ENCODE measurements at regions not wholly inside any gene's neighbourhood (a gene's known extent, or its start where the extent isn't known, plus 50 kb on each side); places are given as distances from the start of the nearest gene placed in this dataset.

DNA sequence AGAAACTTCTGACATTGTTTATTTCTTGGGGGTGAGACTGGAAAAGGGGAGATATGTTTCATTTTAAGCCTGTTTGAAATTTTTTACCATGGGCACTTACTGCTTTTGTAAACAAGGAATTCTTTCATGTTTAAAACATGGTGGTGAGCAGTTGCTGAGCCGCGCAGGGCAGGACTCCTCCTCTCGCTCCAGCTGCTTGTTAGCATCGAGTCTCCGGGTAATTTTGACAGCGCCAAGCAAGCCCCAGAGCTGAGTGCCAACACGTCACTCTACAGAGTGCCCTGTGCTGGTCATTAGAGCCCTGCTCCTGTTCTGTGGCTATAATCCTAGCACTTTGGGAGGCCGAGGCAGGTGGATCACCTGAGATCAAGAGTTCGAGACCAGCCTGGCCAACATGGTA, 116.5 kb upstream of the MSX2 start:
- TF ChIP-seq, protein P1, sequence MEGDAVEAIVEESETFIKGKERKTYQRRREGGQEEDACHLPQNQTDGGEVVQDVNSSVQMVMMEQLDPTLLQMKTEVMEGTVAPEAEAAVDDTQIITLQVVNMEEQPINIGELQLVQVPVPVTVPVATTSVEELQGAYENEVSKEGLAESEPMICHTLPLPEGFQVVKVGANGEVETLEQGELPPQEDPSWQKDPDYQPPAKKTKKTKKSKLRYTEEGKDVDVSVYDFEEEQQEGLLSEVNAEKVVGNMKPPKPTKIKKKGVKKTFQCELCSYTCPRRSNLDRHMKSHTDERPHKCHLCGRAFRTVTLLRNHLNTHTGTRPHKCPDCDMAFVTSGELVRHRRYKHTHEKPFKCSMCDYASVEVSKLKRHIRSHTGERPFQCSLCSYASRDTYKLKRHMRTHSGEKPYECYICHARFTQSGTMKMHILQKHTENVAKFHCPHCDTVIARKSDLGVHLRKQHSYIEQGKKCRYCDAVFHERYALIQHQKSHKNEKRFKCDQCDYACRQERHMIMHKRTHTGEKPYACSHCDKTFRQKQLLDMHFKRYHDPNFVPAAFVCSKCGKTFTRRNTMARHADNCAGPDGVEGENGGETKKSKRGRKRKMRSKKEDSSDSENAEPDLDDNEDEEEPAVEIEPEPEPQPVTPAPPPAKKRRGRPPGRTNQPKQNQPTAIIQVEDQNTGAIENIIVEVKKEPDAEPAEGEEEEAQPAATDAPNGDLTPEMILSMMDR (conservative IDR thresholded peaks at IDR 0.05): no peak
- Mint-ChIP-seq H3K27ac (ENCODE audit: unreplicated experiment) (no peak overlapping the region), H3K9me3 (peaks cover under 1% of the 10 kb centered on the region), H3K36me3 (ENCODE audit: low read depth) (no peaks in the 10 kb centered on the region), H3K4me3 (no peak overlapping the region), H3K27me3 (ENCODE audit: low read depth) (no peaks in the 10 kb centered on the region), H3K4me1 (peaks cover 3% of the 10 kb centered on the region)
- no peak for DNase-seq (ENCODE audit: low read depth, low spot score)

DNA sequence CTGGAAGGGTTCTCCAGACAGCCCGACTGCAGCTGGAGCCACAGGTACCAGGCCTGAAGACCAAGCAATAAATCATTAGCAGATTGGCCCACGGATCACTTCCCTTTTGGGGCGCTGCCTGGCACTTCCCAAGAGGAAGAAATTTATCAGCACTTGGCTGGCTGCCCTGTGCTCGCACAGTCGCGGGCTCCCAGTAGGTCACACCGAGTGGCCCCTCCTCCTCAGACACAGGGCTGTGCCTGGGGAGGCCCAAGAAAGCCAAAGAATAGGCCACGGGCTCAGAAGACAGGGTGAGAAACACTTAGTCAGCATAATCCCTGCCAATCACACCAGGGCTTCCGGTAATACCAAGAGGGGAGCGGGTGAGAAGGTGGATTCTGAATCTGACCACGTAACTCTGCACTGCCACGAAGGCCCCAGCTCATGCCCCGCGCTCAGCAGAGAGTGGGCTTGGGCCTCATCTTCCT, 115.7 kb upstream of the MSX2 start:
- peaks cover 3% of the 10 kb centered on the region for H3K4me1 Mint-ChIP-seq
- no peak overlapping the region for H3K27ac Mint-ChIP-seq (ENCODE audit: unreplicated experiment)
- no peaks in the 10 kb centered on the region for H3K9me3 Mint-ChIP-seq
- DNase-seq (ENCODE audit: low read depth, low spot score): no peak
- no peaks in the 10 kb centered on the region for H3K36me3 Mint-ChIP-seq (ENCODE audit: low read depth)
- H3K4me3 Mint-ChIP-seq: no peak overlapping the region
- TF ChIP-seq, protein P1 (conservative IDR thresholded peaks at IDR 0.05): no peak
- H3K27me3 Mint-ChIP-seq (ENCODE audit: low read depth): no peaks in the 10 kb centered on the region

DNA sequence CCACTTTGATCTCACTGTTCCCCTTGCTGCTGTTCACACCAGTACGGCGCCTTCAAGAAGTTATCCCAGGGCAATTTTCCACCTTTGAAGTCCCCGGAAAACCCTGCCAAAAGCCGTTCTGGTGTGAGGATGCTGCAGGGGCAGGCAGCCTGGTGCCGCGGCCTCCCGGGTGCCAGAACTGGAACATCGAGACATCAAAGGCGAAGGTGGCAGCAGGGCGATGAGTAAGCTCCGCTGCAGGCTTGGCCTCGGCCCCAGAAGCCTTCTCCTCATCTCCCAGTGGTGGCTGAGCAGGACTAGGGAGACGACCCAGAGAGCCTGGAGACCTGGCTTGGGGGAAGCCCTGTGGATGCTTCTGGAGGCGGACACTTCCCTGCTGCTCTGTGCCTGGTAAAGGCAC, 115.3 kb upstream of the MSX2 start:
- Mint-ChIP-seq H3K27ac (ENCODE audit: unreplicated experiment) (no peak overlapping the region), H3K27me3 (ENCODE audit: low read depth) (no peaks in the 10 kb centered on the region), H3K36me3 (ENCODE audit: low read depth) (no peaks in the 10 kb centered on the region), H3K4me3 (no peak overlapping the region), H3K4me1 (peaks cover 3% of the 10 kb centered on the region), H3K9me3 (no peaks in the 10 kb centered on the region)
- no peak for DNase-seq (ENCODE audit: low read depth, low spot score)
- TF ChIP-seq, protein P1 (conservative IDR thresholded peaks at IDR 0.05): no peak

DNA sequence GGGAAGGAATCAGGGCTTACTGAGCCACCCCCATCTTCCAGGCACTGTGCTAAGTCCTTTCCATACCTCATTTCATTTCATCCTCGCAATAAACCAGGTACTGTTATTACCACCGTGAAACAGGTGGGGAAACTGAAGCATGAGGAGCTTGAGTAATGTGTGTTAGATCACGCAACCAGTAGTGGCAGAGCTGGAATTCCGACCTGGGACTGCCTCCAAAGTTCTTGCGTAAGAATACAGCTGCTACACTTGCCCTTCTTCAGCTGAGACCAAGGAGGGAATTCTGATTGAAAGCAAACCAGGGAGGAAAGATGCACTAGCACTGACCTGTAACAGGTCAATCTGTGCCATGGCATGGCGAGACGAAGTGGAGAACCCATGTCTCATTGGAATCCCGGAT, 113.4 kb upstream of the MSX2 start:
- H3K4me1 Mint-ChIP-seq: peaks cover 3% of the 10 kb centered on the region
- no peaks in the 10 kb centered on the region for H3K36me3 Mint-ChIP-seq (ENCODE audit: low read depth)
- DNase-seq (ENCODE audit: low read depth, low spot score): no peak
- H3K27me3 Mint-ChIP-seq (ENCODE audit: low read depth): no peaks in the 10 kb centered on the region
- TF ChIP-seq, protein P1 (conservative IDR thresholded peaks at IDR 0.05): no peak
- H3K27ac Mint-ChIP-seq (ENCODE audit: unreplicated experiment): no peak overlapping the region
- H3K9me3 Mint-ChIP-seq: no peaks in the 10 kb centered on the region
- H3K4me3 Mint-ChIP-seq: no peak overlapping the region

DNA sequence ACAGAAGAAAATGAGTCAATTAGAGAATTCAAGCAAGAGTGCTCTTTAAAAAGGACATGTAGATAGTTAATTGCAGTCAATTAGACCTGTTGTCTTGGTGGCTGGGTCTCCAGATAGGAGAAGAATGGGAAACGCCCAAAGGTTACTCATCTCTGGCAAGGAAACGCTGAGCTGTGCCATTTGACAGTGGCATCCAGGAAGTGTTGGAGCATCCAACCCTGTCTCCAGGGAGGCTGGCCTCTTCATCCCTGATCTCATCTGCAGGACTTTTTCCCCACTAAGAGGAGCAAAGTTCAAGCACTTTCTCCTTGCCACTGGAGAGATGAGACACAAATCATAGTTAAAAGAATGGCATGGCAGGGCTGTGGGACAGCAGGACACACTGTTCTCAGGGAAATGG, 111.7 kb upstream of the MSX2 start:
- TF ChIP-seq, protein P1 (conservative IDR thresholded peaks at IDR 0.05): no peak
- H3K27me3 Mint-ChIP-seq (ENCODE audit: low read depth): no peaks in the 10 kb centered on the region
- no peaks in the 10 kb centered on the region for H3K4me1 Mint-ChIP-seq
- no peaks in the 10 kb centered on the region for H3K36me3 Mint-ChIP-seq (ENCODE audit: low read depth)
- no peak overlapping the region for H3K4me3 Mint-ChIP-seq
- DNase-seq (ENCODE audit: low read depth, low spot score): no peak
- H3K27ac Mint-ChIP-seq (ENCODE audit: unreplicated experiment): no peak overlapping the region
- no peaks in the 10 kb centered on the region for H3K9me3 Mint-ChIP-seq
